ENCODE measurements at regions not wholly inside any gene's neighbourhood (a gene's known extent, or its start where the extent isn't known, plus 50 kb on each side); places are given as distances from the start of the nearest gene placed in this dataset.

DNA sequence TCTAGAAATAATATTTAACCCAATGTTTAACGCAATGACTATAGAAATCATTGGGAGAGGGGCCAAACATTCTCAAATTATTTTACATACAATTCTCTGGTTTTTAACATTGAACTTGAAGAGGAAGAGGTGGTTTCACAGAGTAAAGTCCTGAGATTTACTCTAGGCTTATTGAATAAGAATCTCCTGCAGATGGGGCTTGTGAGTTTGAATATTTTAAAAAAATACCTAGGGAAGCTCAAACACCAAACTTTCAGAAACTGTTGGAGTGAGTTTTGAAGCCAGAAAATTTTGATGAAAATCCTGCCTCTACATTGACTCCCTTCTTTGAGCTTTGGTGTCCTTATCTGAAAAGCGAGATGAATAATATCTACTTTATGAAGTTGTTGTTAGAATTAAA, 906.6 kb downstream of the TUSC7 start:
- TF ChIP-seq, protein P1, sequence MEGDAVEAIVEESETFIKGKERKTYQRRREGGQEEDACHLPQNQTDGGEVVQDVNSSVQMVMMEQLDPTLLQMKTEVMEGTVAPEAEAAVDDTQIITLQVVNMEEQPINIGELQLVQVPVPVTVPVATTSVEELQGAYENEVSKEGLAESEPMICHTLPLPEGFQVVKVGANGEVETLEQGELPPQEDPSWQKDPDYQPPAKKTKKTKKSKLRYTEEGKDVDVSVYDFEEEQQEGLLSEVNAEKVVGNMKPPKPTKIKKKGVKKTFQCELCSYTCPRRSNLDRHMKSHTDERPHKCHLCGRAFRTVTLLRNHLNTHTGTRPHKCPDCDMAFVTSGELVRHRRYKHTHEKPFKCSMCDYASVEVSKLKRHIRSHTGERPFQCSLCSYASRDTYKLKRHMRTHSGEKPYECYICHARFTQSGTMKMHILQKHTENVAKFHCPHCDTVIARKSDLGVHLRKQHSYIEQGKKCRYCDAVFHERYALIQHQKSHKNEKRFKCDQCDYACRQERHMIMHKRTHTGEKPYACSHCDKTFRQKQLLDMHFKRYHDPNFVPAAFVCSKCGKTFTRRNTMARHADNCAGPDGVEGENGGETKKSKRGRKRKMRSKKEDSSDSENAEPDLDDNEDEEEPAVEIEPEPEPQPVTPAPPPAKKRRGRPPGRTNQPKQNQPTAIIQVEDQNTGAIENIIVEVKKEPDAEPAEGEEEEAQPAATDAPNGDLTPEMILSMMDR (conservative IDR thresholded peaks at IDR 0.05; ENCODE audit: low read depth, low read length), result no peak
- TF ChIP-seq EZH2 (IDR thresholded peaks at IDR 0.05; ENCODE audit: low read length, unreplicated experiment) (no peak), EZH2phosphoT487 (IDR thresholded peaks at IDR 0.05; ENCODE audit: borderline replicate concordance, low read length) (no peak)

Data from PC-3 (cell line).